ES-I3 (cell line): ENCODE measurements at regions not wholly inside any gene's neighbourhood (a gene's known extent, or its start where the extent isn't known, plus 50 kb on each side); places are given as distances from the start of the nearest gene placed in this dataset.
"Not testable (repeated sequence)": the region's sequence is repeated elsewhere in the genome, so short reads cannot be mapped to it uniquely, and the experiment has no call there.

Source experiments
- H3K36me3 ChIP-seq: 2 replicates; pipeline ENCODE4 v1.6.1; 2013; ENCODE audit warnings: mild to moderate bottlenecking, low read length, control low read depth, moderate library complexity; ENCODE audit not compliant: insufficient read depth
- H3K4me1 ChIP-seq: 2 replicates; pipeline ENCODE4 v1.6.1; 2013; ENCODE audit warnings: mild to moderate bottlenecking, control low read depth, low read length; ENCODE audit not compliant: insufficient read depth
- H3K9ac ChIP-seq: 2 replicates; pipeline ENCODE4 v1.6.1; 2013; ENCODE audit warnings: low read depth, mild to moderate bottlenecking, low read length, moderate library complexity
- H3K9me3 ChIP-seq: 2 replicates; pipeline ENCODE4 v1.6.1; 2013; ENCODE audit warnings: mild to moderate bottlenecking, low read length, moderate library complexity; ENCODE audit not compliant: control insufficient read depth, insufficient read depth

GRCh38 chr13:69107436-69107835, 1000.2 kb upstream of the ATXN8OS start:
- Histone ChIP-seq H3K4me1 (no peaks in the 10 kb centered on the region), H3K9ac (no peak overlapping the region), H3K36me3 (no peaks in the 10 kb centered on the region), H3K9me3 (peaks cover 12% of the 10 kb centered on the region)

- Histone ChIP-seq H3K4me1 (no peaks in the 10 kb centered on the region), H3K36me3 (no peaks in the 10 kb centered on the region), H3K9me3 (no peaks in the 10 kb centered on the region), H3K9ac (no peak overlapping the region)
These were observed 1005.8 kb upstream of the ATXN8OS start for GRCh38 chr13:69101841-69102240.

- Histone ChIP-seq H3K9me3 (no peaks in the 10 kb centered on the region), H3K4me1 (no peaks in the 10 kb centered on the region), H3K9ac (no peak overlapping the region), H3K36me3 (no peaks in the 10 kb centered on the region)
These were observed 1013.1 kb upstream of the ATXN8OS start for GRCh38 chr13:69094485-69094884.

GRCh38 chr13:69092615-69093322, 1014.9 kb upstream of the ATXN8OS start:
- Histone ChIP-seq H3K9me3 (no peaks in the 10 kb centered on the region), H3K36me3 (no peaks in the 10 kb centered on the region)

DNA sequence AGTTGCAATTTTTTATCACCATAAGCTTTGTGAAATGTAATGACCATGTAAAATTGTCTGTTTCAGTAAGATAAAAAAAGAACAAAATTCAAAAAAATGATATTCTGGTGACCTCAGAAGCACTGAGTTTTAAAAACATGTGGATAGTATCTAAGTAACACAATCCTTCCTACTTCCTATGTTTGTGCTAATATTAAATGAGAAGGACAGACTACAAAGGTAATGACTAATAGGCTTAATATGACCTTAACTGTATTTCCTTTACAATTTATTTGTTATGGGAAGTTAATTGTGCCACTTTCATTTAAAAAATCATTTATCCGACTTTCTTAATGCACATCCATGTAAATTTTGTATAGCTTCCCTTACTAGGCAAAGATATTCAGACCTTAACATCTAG, 1030.4 kb upstream of the ATXN8OS start:
- H3K36me3 ChIP-seq: no peaks in the 10 kb centered on the region
- H3K4me1 ChIP-seq: no peaks in the 10 kb centered on the region
- H3K9ac ChIP-seq: no peak overlapping the region

More at GRCh38 chr13:69092615-69093322, 1014.9 kb upstream of the ATXN8OS start:
- no peaks in the 10 kb centered on the region for H3K4me1 ChIP-seq
- no peak overlapping the region for H3K9ac ChIP-seq

GRCh38 chr13:69069554-69070133, 1038.0 kb upstream of the ATXN8OS start:
- Histone ChIP-seq H3K9ac (no peak overlapping the region), H3K36me3 (no peaks in the 10 kb centered on the region), H3K4me1 (peaks cover 7% of the 10 kb centered on the region; the same call in 1 of the 2 replicates), H3K9me3 (no peaks in the 10 kb centered on the region)

More for the DNA sequence above, 1030.4 kb upstream of the ATXN8OS start:
- no peaks in the 10 kb centered on the region for H3K9me3 ChIP-seq

- H3K4me1 ChIP-seq: no peaks in the 10 kb centered on the region
- H3K36me3 ChIP-seq: no peaks in the 10 kb centered on the region
- H3K9me3 ChIP-seq: peaks cover 13% of the 10 kb centered on the region; the same call in 1 of the 2 replicates
- no peak overlapping the region for H3K9ac ChIP-seq
These were observed 1056.9 kb upstream of the ATXN8OS start for GRCh38 chr13:69050696-69051095.

GRCh38 chr13:69044629-69045028, 1063.0 kb upstream of the ATXN8OS start:
- H3K9me3 ChIP-seq: no peaks in the 10 kb centered on the region
- H3K9ac ChIP-seq: no peak overlapping the region
- H3K36me3 ChIP-seq: no peaks in the 10 kb centered on the region
- no peaks in the 10 kb centered on the region for H3K4me1 ChIP-seq

DNA sequence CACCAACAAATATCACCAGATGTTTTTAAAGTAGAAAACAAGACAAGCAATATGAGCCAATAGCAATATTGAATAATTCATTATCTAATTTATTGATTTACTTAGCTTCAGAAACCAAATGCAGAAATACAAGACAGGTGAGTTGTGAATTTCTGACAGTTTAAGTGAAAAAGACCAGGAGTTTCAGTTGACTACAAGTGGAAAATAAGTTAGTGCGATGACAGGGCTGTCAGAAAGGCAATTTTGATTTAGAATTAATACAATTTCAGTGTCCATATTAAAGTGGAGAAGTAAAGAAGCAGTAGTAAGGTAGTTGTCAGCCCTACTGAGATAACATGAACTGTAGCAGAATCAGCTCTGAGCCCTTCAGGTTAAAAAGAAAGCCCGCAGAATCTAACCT, 1066.7 kb upstream of the ATXN8OS start:
- no peak overlapping the region for H3K9ac ChIP-seq
- no peaks in the 10 kb centered on the region for H3K9me3 ChIP-seq
- H3K36me3 ChIP-seq: no peaks in the 10 kb centered on the region
- no peaks in the 10 kb centered on the region for H3K4me1 ChIP-seq

GRCh38 chr13:69035771-69036170, 1071.9 kb upstream of the ATXN8OS start:
- no peaks in the 10 kb centered on the region for H3K36me3 ChIP-seq
- no peaks in the 10 kb centered on the region for H3K4me1 ChIP-seq
- no peaks in the 10 kb centered on the region for H3K9me3 ChIP-seq
- H3K9ac ChIP-seq: no peak overlapping the region

- H3K4me1 ChIP-seq: no peaks in the 10 kb centered on the region
- no peaks in the 10 kb centered on the region for H3K9me3 ChIP-seq
- H3K9ac ChIP-seq: no peak overlapping the region
- H3K36me3 ChIP-seq: no peaks in the 10 kb centered on the region
These were observed 1078.7 kb upstream of the ATXN8OS start for GRCh38 chr13:69028936-69029335.

GRCh38 chr13:69020120-69020519, 1087.5 kb upstream of the ATXN8OS start:
- H3K9me3 ChIP-seq: no peaks in the 10 kb centered on the region
- no peak overlapping the region for H3K9ac ChIP-seq
- H3K36me3 ChIP-seq: no peaks in the 10 kb centered on the region; the same call in 1 of the 2 replicates
- no peaks in the 10 kb centered on the region for H3K4me1 ChIP-seq

- H3K9ac ChIP-seq, H3K9me3 ChIP-seq, H3K4me1 ChIP-seq: not testable (repeated sequence)
These were observed 1089.5 kb upstream of the ATXN8OS start for GRCh38 chr13:69018173-69018572.

GRCh38 chr13:69010789-69011188, 1096.8 kb upstream of the ATXN8OS start:
- H3K36me3 ChIP-seq: no peaks in the 10 kb centered on the region
- H3K9me3 ChIP-seq: no peaks in the 10 kb centered on the region
- peaks cover 7% of the 10 kb centered on the region; the same call in 1 of the 2 replicates for H3K4me1 ChIP-seq
- no peak overlapping the region for H3K9ac ChIP-seq

More at GRCh38 chr13:69018173-69018572, 1089.5 kb upstream of the ATXN8OS start:
- H3K36me3 ChIP-seq: not testable (repeated sequence)

DNA sequence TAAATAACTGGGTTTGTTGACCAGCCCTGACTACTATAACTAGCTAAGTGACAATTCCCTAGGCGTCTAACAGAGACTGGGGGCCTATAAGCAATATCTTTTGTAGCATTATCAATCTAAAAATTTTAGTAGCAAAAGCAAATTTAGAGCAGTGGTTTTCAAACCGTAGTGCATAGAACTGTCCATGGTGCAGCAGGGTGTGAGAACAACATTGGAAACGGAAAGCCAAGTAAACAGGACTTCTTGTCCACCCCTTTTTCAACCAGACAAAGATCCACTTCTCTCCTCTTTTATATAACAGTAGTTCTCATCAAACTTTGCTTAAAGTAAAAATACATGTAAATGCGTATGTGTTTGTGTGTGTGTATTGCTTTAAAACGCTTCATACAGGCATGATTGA, 1099.1 kb upstream of the ATXN8OS start:
- Histone ChIP-seq H3K36me3 (no peaks in the 10 kb centered on the region), H3K4me1 (no peaks in the 10 kb centered on the region), H3K9me3 (no peaks in the 10 kb centered on the region), H3K9ac (no peak overlapping the region)
